Hippocampal formation (tissue), 2 donors: ENCODE measurements at regions not wholly inside any gene's neighbourhood (a gene's known extent, or its start where the extent isn't known, plus 50 kb on each side); places are given as distances from the start of the nearest gene placed in this dataset.

Experiments
- DNase-seq, 2 donors: peaks; one replicate each; lab custom pipeline; 2025; lab: John Stamatoyannopoulos, UW

- DNase-seq: no peak
These were observed 204.0 kb upstream of the GHITM start for GRCh38 chr10:83935339-83935736.

- no peak for DNase-seq
These were observed 203.4 kb upstream of the GHITM start for GRCh38 chr10:83935911-83936310.

- no peak for DNase-seq
These were observed 202.1 kb upstream of the GHITM start for GRCh38 chr10:83937161-83937560.

GRCh38 chr10:83937826-83938225, 201.5 kb upstream of the GHITM start:
- no peak for DNase-seq

- DNase-seq: no peak
These were observed 198.1 kb upstream of the GHITM start for GRCh38 chr10:83941189-83941588.

- no peak for DNase-seq
These were observed 196.9 kb upstream of the GHITM start for GRCh38 chr10:83942410-83942809.

- DNase-seq: no peak
These were observed 196.3 kb upstream of the GHITM start for GRCh38 chr10:83943049-83943448.

- DNase-seq: no peak
These were observed 195.4 kb upstream of the GHITM start for GRCh38 chr10:83943920-83944319.

GRCh38 chr10:83945982-83946718, 193.2 kb upstream of the GHITM start:
- no peak for DNase-seq

- DNase-seq: no peak
These were observed 187.0 kb upstream of the GHITM start for GRCh38 chr10:83952314-83952713.

GRCh38 chr10:83953589-83953988, 185.7 kb upstream of the GHITM start:
- no peak for DNase-seq

GRCh38 chr10:83954193-83954799, 185.0 kb upstream of the GHITM start:
- no peak for DNase-seq

GRCh38 chr10:83955406-83955805, 183.9 kb upstream of the GHITM start:
- no peak for DNase-seq

- no peak for DNase-seq
These were observed 182.0 kb upstream of the GHITM start for GRCh38 chr10:83957168-83957947.

- DNase-seq: no peak
These were observed 180.0 kb upstream of the GHITM start for GRCh38 chr10:83959328-83959727.

GRCh38 chr10:83960125-83960524, 179.2 kb upstream of the GHITM start:
- no peak for DNase-seq

GRCh38 chr10:83961620-83962019, 177.7 kb upstream of the GHITM start:
- DNase-seq: no peak

- no peak for DNase-seq
These were observed 175.9 kb upstream of the GHITM start for GRCh38 chr10:83963446-83963845.

GRCh38 chr10:83965473-83965872, 173.8 kb upstream of the GHITM start:
- DNase-seq: no peak

GRCh38 chr10:83968052-83968451, 171.3 kb upstream of the GHITM start:
- DNase-seq: no peak

GRCh38 chr10:83978681-83979383, 160.5 kb upstream of the GHITM start:
- DNase-seq: no peak

GRCh38 chr10:83982812-83983211, 156.5 kb upstream of the GHITM start:
- DNase-seq: no peak
